Mesothelial cell of epicardium (in vitro differentiated cells): ENCODE measurements at regions not wholly inside any gene's neighbourhood (a gene's known extent, or its start where the extent isn't known, plus 50 kb on each side); places are given as distances from the start of the nearest gene placed in this dataset.
A peak's percentile ranks its signal among the peaks of the same experiment; 100 is the strongest.

Source experiments
- DNase-seq, 2 experiments: peaks; one replicate each; pipeline ENCODE4 v3.0.0; 2021; ENCODE audit warnings: low spot score in 2 of 2; ENCODE audit not compliant: unreplicated experiment in 2 of 2
- H3K27ac Mint-ChIP-seq: 2 replicates; pipeline ENCODE4 v1.8.0; 2021; ENCODE audit warnings: mixed read lengths
- H3K27me3 Mint-ChIP-seq: 2 replicates; pipeline ENCODE4 v1.8.0; 2021; ENCODE audit warnings: low read depth, mixed read lengths
- H3K36me3 Mint-ChIP-seq: 2 replicates; pipeline ENCODE4 v1.8.0; 2021; ENCODE audit warnings: mixed read lengths
- H3K4me1 Mint-ChIP-seq: 2 replicates; pipeline ENCODE4 v1.8.0; 2021; ENCODE audit warnings: mixed read lengths
- H3K4me3 Mint-ChIP-seq: 2 replicates; pipeline ENCODE4 v1.8.0; 2021; ENCODE audit warnings: mild to moderate bottlenecking, moderate library complexity, mixed read lengths
- H3K9me3 Mint-ChIP-seq: 2 replicates; pipeline ENCODE4 v1.8.0; 2021; ENCODE audit warnings: mixed read lengths
- CTCF ChIP-seq: fragments of 200-600 bp; sonication (generic); IDR thresholded peaks from one replicate; pipeline ENCODE4 v1.5.0; 2021; ENCODE audit warnings: antibody characterized with exemption; ENCODE audit not compliant: unreplicated experiment

DNA sequence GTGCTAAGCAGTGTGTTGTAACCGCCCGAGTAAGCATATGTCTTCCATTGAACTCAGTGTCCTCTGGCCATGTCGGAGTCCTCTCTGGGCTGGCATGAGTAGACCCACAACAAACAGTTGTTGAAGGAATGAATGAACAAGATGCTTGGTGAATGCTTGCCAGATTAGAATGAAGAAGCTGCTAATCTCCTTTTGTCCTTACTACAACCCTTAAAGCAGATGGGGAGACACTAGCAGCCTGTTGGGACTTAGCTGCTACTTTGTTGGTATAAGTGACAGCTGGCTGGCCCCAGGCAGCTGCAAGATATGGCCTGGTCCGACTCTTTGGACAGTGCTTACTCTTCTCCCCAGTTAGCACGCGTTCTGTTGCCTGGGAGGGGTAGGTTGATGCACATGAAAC is 370.1 kb downstream of the RPS24 start:
- Mint-ChIP-seq H3K4me1 (peaks cover 42% of the 10 kb centered on the region), H3K4me3 (no peak overlapping the region), H3K36me3 (no peaks in the 10 kb centered on the region), H3K9me3 (no peaks in the 10 kb centered on the region), H3K27me3 (no peaks in the 10 kb centered on the region), H3K27ac (no peak overlapping the region)
- DNase-seq = no peak
- no peak for TF ChIP-seq CTCF

DNA sequence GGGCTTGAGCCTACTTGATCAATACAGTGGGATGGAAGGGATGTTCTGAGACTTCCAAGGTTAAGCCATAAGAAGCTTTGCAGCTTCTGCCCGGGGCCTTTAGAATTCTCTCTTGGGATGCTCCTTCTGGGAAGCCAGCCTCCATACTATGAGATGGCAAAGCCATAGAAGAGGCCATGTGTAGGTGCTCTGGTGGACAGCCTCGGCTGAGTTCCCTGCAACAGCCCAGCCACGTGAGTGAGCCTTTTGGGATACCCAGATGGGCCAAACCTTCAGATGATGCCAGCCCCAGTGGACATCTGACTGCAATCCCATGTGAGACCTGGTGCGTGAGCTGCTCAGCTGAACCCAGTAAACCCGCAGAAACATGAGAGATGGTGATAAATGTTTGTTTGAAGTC is 370.6 kb downstream of the RPS24 start:
- no peak for DNase-seq
- TF ChIP-seq CTCF = no peak
- Mint-ChIP-seq H3K9me3 (no peaks in the 10 kb centered on the region), H3K27me3 (no peaks in the 10 kb centered on the region), H3K36me3 (no peaks in the 10 kb centered on the region), H3K27ac (no peak overlapping the region), H3K4me3 (no peak overlapping the region), H3K4me1 (peaks cover 45% of the 10 kb centered on the region)

DNA sequence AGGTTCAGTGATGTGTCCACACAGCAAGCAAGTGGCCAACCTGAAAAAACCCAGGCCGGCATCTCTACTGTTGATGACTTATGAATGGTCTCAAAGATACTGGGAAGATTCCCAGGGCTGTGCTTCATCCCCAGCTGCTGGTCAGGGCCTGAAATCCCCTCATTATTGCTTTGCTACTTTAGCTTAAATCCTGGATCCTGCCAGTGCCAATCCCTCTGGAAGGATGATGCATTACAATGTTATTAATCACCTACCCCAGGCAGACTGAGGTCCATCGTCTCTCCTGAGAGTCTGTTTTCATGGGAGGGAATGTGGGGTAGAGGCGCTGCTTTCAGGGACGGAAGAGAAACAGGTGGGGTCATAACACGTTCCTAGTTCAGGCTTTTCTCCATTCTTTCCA is 371.6 kb downstream of the RPS24 start:
- H3K27ac Mint-ChIP-seq = peak overlapping the region; percentile 94
- no peaks in the 10 kb centered on the region for H3K27me3 Mint-ChIP-seq
- no peak overlapping the region for H3K4me3 Mint-ChIP-seq
- peaks cover 45% of the 10 kb centered on the region for H3K4me1 Mint-ChIP-seq
- no peaks in the 10 kb centered on the region for H3K36me3 Mint-ChIP-seq
- no peak for TF ChIP-seq CTCF
- no peak for DNase-seq
- H3K9me3 Mint-ChIP-seq = no peaks in the 10 kb centered on the region

DNA sequence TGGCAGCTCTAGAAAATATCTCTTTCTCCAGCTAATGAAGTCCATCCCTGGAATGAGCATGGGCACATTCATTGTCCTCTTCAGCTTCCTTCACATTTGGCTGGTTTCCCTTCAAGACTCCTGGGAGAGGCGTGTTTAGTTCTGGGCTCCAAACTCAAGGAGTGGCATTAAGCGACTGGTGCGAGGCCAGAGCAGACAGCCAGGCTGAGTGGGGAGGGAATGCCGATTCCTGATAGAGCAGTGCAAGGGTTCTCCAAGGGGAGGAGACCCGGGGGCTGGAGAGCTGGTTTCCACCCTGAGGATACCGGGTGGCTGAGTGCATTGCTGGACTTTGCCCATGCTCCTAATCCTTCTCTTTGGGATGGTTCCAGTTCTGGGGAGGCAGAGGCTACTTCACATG is 372.1 kb downstream of the RPS24 start:
- Mint-ChIP-seq H3K27me3 (no peaks in the 10 kb centered on the region), H3K9me3 (no peaks in the 10 kb centered on the region), H3K4me3 (no peak overlapping the region), H3K36me3 (no peaks in the 10 kb centered on the region), H3K4me1 (peaks cover 45% of the 10 kb centered on the region), H3K27ac (peak overlapping the region; percentile 94)
- no peak for DNase-seq
- TF ChIP-seq CTCF = no peak

- no peaks in the 10 kb centered on the region for H3K27me3 Mint-ChIP-seq
- peak overlapping the region; percentile 75 for H3K4me3 Mint-ChIP-seq
- H3K9me3 Mint-ChIP-seq = no peaks in the 10 kb centered on the region
- H3K36me3 Mint-ChIP-seq = no peaks in the 10 kb centered on the region
- DNase-seq = no peak
- H3K27ac Mint-ChIP-seq = peak overlapping the region; percentile 94
- peaks cover 42% of the 10 kb centered on the region for H3K4me1 Mint-ChIP-seq
- TF ChIP-seq CTCF = no peak
Measured at GRCh38 chr10:78406648-78407008, 373.0 kb downstream of the RPS24 start.

DNA sequence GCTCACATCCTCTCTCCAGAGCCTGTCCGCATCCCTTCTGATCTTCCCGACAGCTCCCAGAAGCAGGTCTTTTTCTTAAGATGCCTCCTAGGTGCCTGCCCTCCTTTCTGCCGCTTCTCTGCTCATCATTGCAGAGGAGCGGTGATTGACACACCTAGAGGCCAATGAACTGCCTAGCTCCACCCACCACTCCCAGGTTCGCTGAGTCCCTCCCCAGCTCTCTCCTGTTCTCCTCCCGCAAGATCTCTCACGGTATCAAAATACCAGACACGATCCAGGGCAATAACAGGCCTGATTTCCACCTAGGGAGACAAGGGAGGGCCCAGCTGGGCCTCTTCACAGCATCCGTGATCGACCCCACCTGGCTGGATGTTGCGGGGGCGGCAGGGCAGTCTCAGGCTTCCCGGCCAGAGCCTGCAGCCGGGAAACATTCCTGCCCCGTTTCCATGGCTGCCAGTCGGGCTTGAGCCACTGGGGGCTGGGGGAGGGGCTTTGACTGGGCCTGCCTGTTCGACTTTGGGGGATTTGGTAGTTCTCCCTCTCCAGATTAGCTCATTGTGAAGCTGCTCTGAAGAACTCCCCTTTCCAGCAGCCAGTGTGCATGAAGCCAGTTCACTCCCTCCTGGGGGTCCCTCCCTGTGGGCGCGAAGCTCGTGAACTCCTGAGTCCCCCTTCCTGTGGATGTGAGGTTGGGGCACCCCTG is 373.5 kb downstream of the RPS24 start:
- Mint-ChIP-seq H3K36me3 (no peaks in the 10 kb centered on the region), H3K4me3 (peak overlapping the region; percentile 75), H3K27ac (peak overlapping the region; percentile 94), H3K4me1 (peaks cover 37% of the 10 kb centered on the region), H3K27me3 (no peaks in the 10 kb centered on the region), H3K9me3 (no peaks in the 10 kb centered on the region)
- no peak for TF ChIP-seq CTCF
- peak; percentile 86 to 94 for DNase-seq
